ENCODE measurements at regions not wholly inside any gene's neighbourhood (a gene's known extent, or its start where the extent isn't known, plus 50 kb on each side); places are given as distances from the start of the nearest gene placed in this dataset.

DNA sequence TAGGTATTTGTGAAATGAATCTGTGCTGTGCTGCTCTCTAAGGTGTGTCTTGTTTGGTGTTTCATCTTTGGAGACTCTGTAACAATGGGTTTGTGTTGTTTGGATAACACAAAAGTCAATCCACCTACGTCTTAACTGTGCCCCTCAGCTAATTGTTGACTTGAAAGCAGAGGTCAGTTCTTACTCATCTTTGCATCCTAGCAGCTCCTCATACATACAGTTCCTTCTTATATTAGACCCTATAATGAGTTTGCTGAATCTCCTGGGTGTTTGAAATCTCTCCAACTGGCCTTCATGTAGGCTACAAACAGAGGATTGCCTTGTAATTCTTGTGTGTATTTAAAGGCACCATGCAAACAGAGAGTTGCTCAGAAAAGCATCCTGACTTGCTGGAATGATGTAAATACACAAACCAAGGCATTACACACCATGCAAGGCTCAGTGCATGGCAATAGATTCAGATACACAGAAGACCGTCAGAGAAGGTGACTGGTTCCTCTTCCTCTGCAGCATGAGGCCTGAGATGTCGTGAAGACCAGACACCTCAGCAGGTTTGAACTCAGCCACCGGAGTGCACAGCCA, 220.0 kb upstream of the JADE1 start:
- TF ChIP-seq CTCF (IDR thresholded peaks at IDR 0.05; ENCODE audit: extremely low read depth, missing control alignments), result no peak
- no peak for DNase-seq (ENCODE audit: low spot score)

- no peak for TF ChIP-seq CTCF (IDR thresholded peaks at IDR 0.05; ENCODE audit: extremely low read depth, missing control alignments)
- no peak for DNase-seq (ENCODE audit: low spot score)
These were observed 222.1 kb upstream of the JADE1 start for GRCh38 chr4:128587382-128587781.

GRCh38 chr4:128583753-128584712, 225.5 kb upstream of the JADE1 start:
- no peak for DNase-seq (ENCODE audit: low spot score)
- TF ChIP-seq CTCF (IDR thresholded peaks at IDR 0.05; ENCODE audit: extremely low read depth, missing control alignments), result no peak

GRCh38 chr4:128582427-128582870, 227.1 kb upstream of the JADE1 start:
- no peak for TF ChIP-seq CTCF (IDR thresholded peaks at IDR 0.05; ENCODE audit: extremely low read depth, missing control alignments)
- DNase-seq (ENCODE audit: low spot score), result no peak

GRCh38 chr4:128579154-128579853, 230.2 kb upstream of the JADE1 start:
- no peak for TF ChIP-seq CTCF (IDR thresholded peaks at IDR 0.05; ENCODE audit: extremely low read depth, missing control alignments)
- DNase-seq (ENCODE audit: low spot score), result no peak

DNA sequence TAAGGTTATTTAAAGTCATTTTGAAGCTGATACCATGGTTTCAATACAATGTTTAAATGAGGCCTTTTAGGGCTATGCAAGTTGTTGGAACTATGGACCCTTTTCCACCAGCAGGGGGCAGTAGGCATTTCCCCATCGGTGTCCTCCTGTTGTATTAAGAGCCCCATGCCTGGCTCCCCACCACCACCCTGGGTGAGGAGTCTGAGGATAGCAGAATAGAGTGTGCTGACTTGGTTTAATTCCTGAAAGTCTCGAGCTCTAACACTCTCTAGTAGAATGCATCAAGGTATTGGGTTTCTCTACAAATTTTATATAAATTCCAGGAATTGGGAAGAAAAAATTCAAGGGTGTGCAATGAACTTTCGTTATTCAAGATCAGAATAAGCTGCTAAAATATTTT, 234.8 kb upstream of the JADE1 start:
- peak; percentile 2 for TF ChIP-seq CTCF (IDR thresholded peaks at IDR 0.05; ENCODE audit: extremely low read depth, missing control alignments)
- peak; percentile 67 for DNase-seq (ENCODE audit: low spot score)

Data from GM20000 (cell line).